ENCODE measurements at regions not wholly inside any gene's neighbourhood (a gene's known extent, or its start where the extent isn't known, plus 50 kb on each side); places are given as distances from the start of the nearest gene placed in this dataset.

- Histone ChIP-seq H3K9me3 (peaks cover 0 to 5% (median 0%) of the 10 kb centered on the region in 3 donors), H3K27me3 (no peaks in the 10 kb centered on the region), H3K4me3 (no peak overlapping the region), H3K36me3 (no peaks in the 10 kb centered on the region), H3K4me1 (no peaks in the 10 kb centered on the region), H3K27ac (no peak overlapping the region)
- no peak for DNase-seq
- intact Hi-C loops (cut with DNase I), result no loop called here
- WGBS, 2 donors, result 66 to 68% methylated on average over 3 to 5 of the region's 5 CpGs
- TF ChIP-seq POLR2A (IDR thresholded peaks at IDR 0.05) (no peak), CTCF (IDR thresholded peaks at IDR 0.05) (no peak)
These were observed 188.7 kb upstream of the VCX start for GRCh38 chrX:7654316-7654715.

- no peaks in the 10 kb centered on the region for H3K27me3 ChIP-seq
- no peaks in the 10 kb centered on the region for H3K36me3 ChIP-seq
- H3K27ac ChIP-seq, result no peak overlapping the region
- H3K4me3 ChIP-seq, result no peak overlapping the region
- intact Hi-C loops (cut with DNase I), result no loop called here
- DNase-seq, result no peak
- WGBS, 2 donors, result 8 to 30% methylated on average over 2 to 3 of the region's 3 CpGs
- no peaks in the 10 kb centered on the region for H3K4me1 ChIP-seq
- TF ChIP-seq POLR2A (IDR thresholded peaks at IDR 0.05) (no peak), CTCF (IDR thresholded peaks at IDR 0.05) (no peak)
- H3K9me3 ChIP-seq, result no peaks in the 10 kb centered on the region
These were observed 195.1 kb upstream of the VCX start for GRCh38 chrX:7647831-7648230.

GRCh38 chrX:7641141-7641540, 201.8 kb upstream of the VCX start:
- WGBS, 2 donors, result 66 to 76% methylated on average over 2 of the region's 2 CpGs

GRCh38 chrX:7640392-7640791, 202.6 kb upstream of the VCX start:
- no peak for DNase-seq
- WGBS, 2 donors, result 63 to 71% methylated on average over 2 of the region's 2 CpGs
- Histone ChIP-seq H3K27me3 (no peaks in the 10 kb centered on the region), H3K4me3 (no peak overlapping the region), H3K9me3 (no peaks in the 10 kb centered on the region), H3K27ac (no peak overlapping the region), H3K4me1 (no peaks in the 10 kb centered on the region), H3K36me3 (no peaks in the 10 kb centered on the region)
- intact Hi-C loops (cut with DNase I), result no loop called here
- TF ChIP-seq CTCF (IDR thresholded peaks at IDR 0.05) (no peak), POLR2A (IDR thresholded peaks at IDR 0.05) (no peak)

More at GRCh38 chrX:7641141-7641540, 201.8 kb upstream of the VCX start:
- Histone ChIP-seq H3K27me3 (no peaks in the 10 kb centered on the region), H3K4me1 (no peaks in the 10 kb centered on the region), H3K36me3 (no peaks in the 10 kb centered on the region), H3K27ac (no peak overlapping the region), H3K4me3 (no peak overlapping the region), H3K9me3 (no peaks in the 10 kb centered on the region)
- no peak for DNase-seq
- intact Hi-C loops (cut with DNase I), result no loop called here
- no peak for TF ChIP-seq POLR2A (IDR thresholded peaks at IDR 0.05)
- TF ChIP-seq CTCF (IDR thresholded peaks at IDR 0.05), result no peak

GRCh38 chrX:7638078-7638710, 204.8 kb upstream of the VCX start:
- no peaks in the 10 kb centered on the region for H3K9me3 ChIP-seq
- H3K27ac ChIP-seq, result no peak overlapping the region
- no peak for DNase-seq
- no peaks in the 10 kb centered on the region for H3K4me1 ChIP-seq
- intact Hi-C loops (cut with DNase I), result no loop called here
- H3K27me3 ChIP-seq, result no peaks in the 10 kb centered on the region
- 82% methylated on average over 6 to 7 of the region's 7 CpGs for WGBS, 2 donors
- TF ChIP-seq POLR2A (IDR thresholded peaks at IDR 0.05) (no peak), CTCF (IDR thresholded peaks at IDR 0.05) (no peak)
- no peak overlapping the region for H3K4me3 ChIP-seq
- no peaks in the 10 kb centered on the region for H3K36me3 ChIP-seq

Data from esophagus squamous epithelium (tissue), 5 donors.